ENCODE measurements at regions not wholly inside any gene's neighbourhood (a gene's known extent, or its start where the extent isn't known, plus 50 kb on each side); places are given as distances from the start of the nearest gene placed in this dataset.

- intact Hi-C loops (cut with micrococcal nuclease): no loop called here
- DNase-seq (no peak), ATAC-seq (no peak)
These were observed 373.3 kb upstream of the DIAPH2 start for GRCh38 chrX:96311366-96311765.

GRCh38 chrX:96314985-96315384, 369.7 kb upstream of the DIAPH2 start:
- no peak for DNase-seq
- ATAC-seq: no peak
- intact Hi-C loops (cut with micrococcal nuclease): no loop called here

DNA sequence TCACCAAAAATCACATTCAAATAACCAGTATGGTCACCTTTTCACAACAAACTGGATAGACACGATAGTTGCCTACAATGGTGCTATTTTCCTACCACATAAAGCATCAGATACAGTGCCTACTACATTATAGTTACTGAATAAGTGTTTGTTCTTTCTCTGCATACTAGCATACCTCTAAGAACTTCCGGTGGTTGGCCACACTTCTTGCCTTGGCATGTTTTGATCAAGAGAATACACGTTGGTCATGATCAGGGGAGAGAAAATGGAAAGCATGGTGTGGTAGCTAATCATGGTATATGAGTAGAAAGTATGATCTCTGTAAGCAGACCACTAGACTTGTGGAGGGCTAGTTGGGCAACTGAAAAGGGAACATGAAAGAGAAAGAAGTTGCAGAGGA, 322.8 kb upstream of the DIAPH2 start:
- no peak for DNase-seq
- intact Hi-C loops (cut with micrococcal nuclease): no loop called here
- ATAC-seq: no peak

- ATAC-seq: peak; percentile 44
- intact Hi-C loops (cut with micrococcal nuclease): no loop called here
- DNase-seq: no peak
These were observed 312.2 kb upstream of the DIAPH2 start for GRCh38 chrX:96372313-96373046.

DNA sequence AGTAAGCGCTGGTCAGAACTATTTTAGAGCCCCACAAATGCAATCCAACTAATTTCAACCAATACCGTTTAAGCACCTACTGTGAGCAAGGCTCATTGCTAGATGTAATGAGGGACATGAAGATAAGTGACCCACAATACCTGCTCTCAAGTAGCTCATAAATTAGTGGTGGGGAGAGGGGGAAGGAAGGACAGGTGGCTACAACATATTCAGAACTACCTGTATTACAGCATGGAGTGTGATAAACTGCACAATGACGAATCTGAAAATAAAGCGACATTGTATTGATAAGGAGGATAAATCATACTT, 311.6 kb upstream of the DIAPH2 start:
- no peak for ATAC-seq
- intact Hi-C loops (cut with micrococcal nuclease): no loop called here
- no peak for DNase-seq

DNA sequence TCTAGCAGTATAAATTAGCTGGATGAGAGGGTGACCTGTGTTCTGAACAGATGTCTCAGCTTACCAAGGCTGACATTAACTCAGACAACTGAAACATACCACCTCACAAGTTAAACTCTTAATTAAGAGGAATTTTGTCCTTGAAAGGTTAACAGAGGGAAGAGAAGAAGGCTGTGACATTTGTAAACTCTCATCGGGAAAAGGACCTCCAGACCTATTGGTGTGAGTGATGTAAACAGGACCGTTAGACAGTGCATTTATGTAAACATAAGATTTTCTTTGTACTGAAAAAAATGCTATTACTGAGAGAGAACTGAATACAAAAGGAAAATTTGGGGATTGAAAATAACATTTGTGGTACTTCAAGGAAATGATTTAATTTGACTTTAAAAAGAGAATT, 308.4 kb upstream of the DIAPH2 start:
- intact Hi-C loops (cut with micrococcal nuclease): no loop called here
- no peak for ATAC-seq
- DNase-seq: no peak

DNA sequence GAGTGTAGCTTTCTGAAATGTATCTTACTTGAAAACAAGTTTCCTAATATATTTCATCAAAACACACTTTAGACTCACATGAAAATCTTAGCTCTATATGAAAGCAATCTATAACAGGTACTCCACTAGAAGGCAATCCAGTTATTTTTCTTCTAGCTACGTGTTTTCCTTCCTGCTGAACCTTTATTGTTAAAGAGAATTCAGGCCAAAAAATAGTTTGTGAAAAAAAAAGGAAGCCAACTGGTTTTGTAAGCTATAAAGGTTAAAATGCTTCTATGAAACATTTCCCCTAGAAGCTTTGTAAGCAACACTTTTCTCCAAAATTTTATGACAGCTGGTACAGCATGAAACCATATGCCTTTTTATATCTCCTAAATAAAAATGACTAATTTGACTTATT, 304.7 kb upstream of the DIAPH2 start:
- DNase-seq (no peak), ATAC-seq (no peak)
- intact Hi-C loops (cut with micrococcal nuclease): no loop called here

- ATAC-seq (no peak), DNase-seq (no peak)
- intact Hi-C loops (cut with micrococcal nuclease): no loop called here
These were observed 302.6 kb upstream of the DIAPH2 start for GRCh38 chrX:96382018-96382417.

GRCh38 chrX:96383428-96383827, 301.2 kb upstream of the DIAPH2 start:
- ATAC-seq (no peak), DNase-seq (no peak)
- intact Hi-C loops (cut with micrococcal nuclease): no loop called here

GRCh38 chrX:96386325-96386724, 298.3 kb upstream of the DIAPH2 start:
- intact Hi-C loops (cut with micrococcal nuclease): no loop called here
- no peak for ATAC-seq
- no peak for DNase-seq

DNA sequence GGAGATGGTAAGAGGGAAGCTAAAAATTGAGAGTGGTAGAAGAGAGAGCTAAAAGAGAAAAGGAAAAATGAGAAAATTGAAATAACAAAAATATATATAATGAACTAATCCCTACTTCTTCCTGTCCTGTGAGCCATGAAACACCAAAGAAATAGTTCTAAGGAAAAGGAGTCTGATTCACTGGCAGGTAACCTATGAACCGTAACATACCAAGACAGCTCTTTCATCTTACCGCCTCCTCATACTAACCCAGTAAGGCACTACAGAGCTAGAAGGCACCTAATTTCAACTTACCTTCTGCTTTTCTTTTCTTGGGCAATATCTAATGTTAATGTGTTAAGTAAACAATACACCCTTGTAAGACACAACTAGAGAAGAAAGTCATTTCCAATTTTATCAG, 297.7 kb upstream of the DIAPH2 start:
- ATAC-seq (no peak), DNase-seq (no peak)
- intact Hi-C loops (cut with micrococcal nuclease): no loop called here

DNA sequence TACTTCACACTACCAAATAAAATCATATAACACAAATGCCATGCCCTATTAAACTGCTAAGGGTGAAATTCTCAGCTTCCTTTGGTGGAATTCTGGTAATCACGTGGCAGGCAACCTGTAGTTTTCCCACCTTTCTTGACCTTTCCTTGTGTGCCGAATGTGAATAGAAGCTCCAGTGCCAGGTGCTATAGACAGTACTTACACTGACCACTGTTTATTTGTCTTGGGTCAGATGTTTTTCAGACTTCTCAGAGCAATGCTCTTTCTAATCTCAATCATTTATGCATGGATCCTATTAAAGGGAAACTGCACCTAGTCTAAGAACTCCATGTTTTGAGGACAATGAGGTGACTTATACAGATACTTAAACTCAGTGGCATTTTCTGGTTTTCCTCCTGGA, 296.8 kb upstream of the DIAPH2 start:
- intact Hi-C loops (cut with micrococcal nuclease): no loop called here
- ATAC-seq (no peak), DNase-seq (no peak)

DNA sequence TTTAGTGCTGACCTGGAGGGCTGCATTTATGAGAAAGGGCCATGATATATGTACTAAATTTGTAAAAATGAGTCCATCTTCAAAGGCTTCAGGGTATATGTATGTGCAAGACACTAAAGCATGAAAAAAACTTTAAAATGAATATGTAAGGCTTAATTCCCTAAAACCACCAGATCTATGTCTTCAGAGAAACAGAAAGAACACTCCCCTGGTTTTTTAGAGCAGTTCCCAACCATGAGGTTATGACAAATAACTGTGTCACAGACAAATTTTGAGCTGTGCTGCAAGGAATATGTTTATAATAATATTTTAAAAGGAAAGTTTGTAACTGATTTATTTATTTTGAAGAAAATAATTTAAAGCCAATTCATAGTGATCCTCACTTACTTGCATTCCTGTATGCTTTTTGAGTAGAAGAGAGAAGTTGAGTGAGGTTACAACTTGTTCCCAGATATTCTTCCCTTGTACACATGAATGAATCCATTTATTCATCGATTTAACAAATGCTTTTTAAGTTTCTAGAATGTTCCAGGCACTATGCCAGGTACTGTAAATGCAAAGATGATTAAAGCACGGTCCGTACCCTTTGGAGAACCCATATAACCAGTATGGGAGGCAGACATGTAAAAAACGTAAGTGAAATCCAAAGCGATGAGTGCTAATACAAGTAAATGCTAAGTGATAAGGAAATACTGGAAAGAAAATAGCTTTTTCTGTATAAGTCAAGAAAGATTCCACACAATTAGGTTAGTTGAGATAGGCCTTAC, 295.2 kb upstream of the DIAPH2 start:
- intact Hi-C loops (cut with micrococcal nuclease): no loop called here
- no peak for DNase-seq
- ATAC-seq: no peak

DNA sequence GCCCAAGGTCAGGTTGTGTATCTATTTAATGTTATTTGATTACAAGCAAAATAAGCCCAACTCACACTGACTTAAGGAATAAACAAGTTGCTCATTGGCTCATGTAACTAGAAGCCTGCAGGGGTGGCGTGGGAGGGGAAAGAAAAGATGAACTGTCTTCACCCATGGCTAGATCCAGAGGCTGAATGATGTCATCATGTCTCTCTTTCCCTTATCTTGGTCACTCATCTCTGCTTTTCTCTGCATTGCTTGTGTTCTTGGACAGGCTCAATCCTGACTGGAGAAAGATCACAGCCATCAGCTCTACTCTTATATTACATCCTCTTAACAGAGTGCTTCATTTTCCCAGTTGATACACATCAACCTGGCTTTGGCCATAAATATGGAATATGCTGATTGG, 290.0 kb upstream of the DIAPH2 start:
- DNase-seq: no peak
- intact Hi-C loops (cut with micrococcal nuclease): no loop called here
- no peak for ATAC-seq

GRCh38 chrX:96403446-96403845, 281.2 kb upstream of the DIAPH2 start:
- no peak for DNase-seq
- no peak for ATAC-seq
- intact Hi-C loops (cut with micrococcal nuclease): no loop called here

GRCh38 chrX:96405842-96406241, 278.8 kb upstream of the DIAPH2 start:
- no peak for ATAC-seq
- DNase-seq: no peak
- intact Hi-C loops (cut with micrococcal nuclease): no loop called here

DNA sequence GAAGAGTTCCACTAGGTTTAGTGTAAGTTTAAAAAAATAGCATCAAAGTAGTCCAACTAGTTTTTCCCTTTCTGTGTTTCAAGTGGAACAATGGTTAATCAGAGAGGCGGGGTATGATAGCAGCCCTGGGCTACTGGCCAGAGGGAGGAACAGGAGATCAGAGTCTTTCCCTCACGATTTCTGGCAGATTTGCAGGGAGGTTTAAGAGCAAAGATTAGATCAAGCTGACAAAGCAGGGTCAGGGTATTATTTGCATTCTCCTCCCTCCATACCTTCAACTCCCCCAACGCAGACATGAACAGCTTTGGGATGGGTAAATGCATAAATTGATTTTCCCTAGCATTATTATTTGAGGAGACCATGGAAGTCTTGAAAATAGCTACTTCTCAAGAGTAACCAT, 277.6 kb upstream of the DIAPH2 start:
- DNase-seq (peak; percentile 36), ATAC-seq (peak; percentile 40)
- intact Hi-C loops (cut with micrococcal nuclease): no loop called here

- intact Hi-C loops (cut with micrococcal nuclease): no loop called here
- no peak for DNase-seq
- peak; percentile 60 for ATAC-seq
These were observed 277.1 kb upstream of the DIAPH2 start for GRCh38 chrX:96407501-96407900.

DNA sequence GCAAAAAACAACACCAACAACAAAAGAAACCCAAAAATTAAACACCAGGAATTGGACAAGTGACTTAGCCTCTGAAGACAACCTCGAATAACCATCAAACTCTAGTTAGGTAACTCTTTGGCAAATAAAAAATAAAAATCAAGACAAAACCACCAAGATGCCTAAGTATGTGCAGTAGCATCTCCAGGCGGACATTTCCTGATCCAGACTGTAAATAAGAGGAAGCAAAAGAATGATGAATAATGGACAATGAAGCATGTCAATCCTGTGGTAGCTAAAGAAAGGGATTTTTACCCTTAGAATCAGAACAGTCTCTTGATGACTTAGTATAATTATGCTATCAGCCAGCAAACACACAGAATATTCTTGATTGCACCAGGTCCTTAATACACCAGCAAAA, 276.7 kb upstream of the DIAPH2 start:
- ATAC-seq (no peak), DNase-seq (no peak)
- intact Hi-C loops (cut with micrococcal nuclease): no loop called here

DNA sequence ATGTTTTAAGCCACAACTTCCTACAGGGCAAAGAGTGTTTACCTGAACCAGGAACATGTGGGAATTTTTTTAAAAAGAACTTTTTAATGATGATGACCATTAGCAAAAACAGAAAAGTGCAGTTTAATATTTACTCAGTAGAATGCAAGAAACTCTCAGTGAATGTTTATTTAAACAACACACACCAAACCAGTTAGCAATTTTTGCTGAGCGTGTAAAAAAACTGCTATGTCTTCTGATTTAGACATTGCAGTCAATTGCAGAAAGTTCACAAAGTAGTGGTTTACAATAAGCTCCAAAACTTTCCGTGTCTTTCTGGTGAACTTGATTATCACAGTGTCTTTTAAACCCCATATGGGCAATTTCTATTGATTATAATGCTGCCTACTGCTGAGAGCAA, 273.7 kb upstream of the DIAPH2 start:
- intact Hi-C loops (cut with micrococcal nuclease): no loop called here
- ATAC-seq: no peak
- no peak for DNase-seq

DNA sequence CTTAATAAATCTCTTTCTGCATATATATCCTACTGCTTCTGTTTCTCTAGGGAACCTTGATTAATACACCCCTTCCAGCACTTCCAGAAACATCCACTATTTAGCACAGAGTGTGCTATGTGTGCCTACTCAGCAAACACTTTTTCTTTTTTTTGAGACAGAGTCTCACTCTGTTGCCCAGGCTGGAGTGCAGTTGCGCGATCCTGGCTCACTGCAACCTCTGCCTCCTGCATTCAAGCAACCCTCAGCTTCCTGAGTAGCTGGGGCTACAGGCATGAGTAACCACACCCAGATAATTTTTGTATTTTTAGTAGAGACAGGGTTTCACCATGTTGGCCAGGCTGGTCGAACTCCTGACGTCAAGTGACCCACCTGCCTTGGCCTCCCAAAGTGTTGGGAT, 266.9 kb upstream of the DIAPH2 start:
- intact Hi-C loops (cut with micrococcal nuclease): no loop called here

More for the DNA sequence above, 266.9 kb upstream of the DIAPH2 start:
- DNase-seq (no peak), ATAC-seq (no peak)

Data from left ventricle myocardium superior (tissue), 1 donor.